Tibial nerve (tissue), 4 donors: ENCODE measurements at regions not wholly inside any gene's neighbourhood (a gene's known extent, or its start where the extent isn't known, plus 50 kb on each side); places are given as distances from the start of the nearest gene placed in this dataset.

Experiments used
- DNase-seq, 2 donors: peaks; one replicate each; pipeline ENCODE4 v3.0.0-alpha.2; 2019; ENCODE audit warnings: low spot score in 2 of 2
- H3K27ac ChIP-seq, 4 donors: fragments of 200-600 bp; sonication (generic) in 3 of 4; one replicate each; pipeline ENCODE4 v1.5.1; 2017 to 2019; ENCODE audit warnings: mild to moderate bottlenecking in 1 of 4
- H3K27me3 ChIP-seq, 2 donors: fragments of 200-600 bp; sonication (generic) in 1 of 2; one replicate each; pipeline versions ENCODE4 v1.5.1 to v1.6.0; 2017 to 2019
- H3K36me3 ChIP-seq, 3 donors: fragments of 200-600 bp; sonication (generic); one replicate each; pipeline ENCODE4 v1.5.1; 2018 to 2019
- H3K4me1 ChIP-seq, 4 donors: fragments of 200-600 bp; sonication (generic) in 3 of 4; one replicate each; pipeline ENCODE4 v1.5.1; 2017 to 2019
- H3K4me3 ChIP-seq, 4 donors: fragments of 200-600 bp; sonication (generic) in 3 of 4; one replicate each; pipeline ENCODE4 v1.5.1; 2017 to 2019; ENCODE audit warnings: mild to moderate bottlenecking in 1 of 4, moderate library complexity in 1 of 4
- H3K9me3 ChIP-seq, 4 donors: fragments of 200-600 bp; sonication (generic) in 3 of 4; one replicate each; pipeline ENCODE4 v1.5.1; 2017 to 2019
- EP300 ChIP-seq, 2 donors: sonication (generic); formaldehyde crosslinking; IDR thresholded peaks; one replicate each; pipeline ENCODE4 v1.6.1; 2017; ENCODE audit warnings: antibody characterized with exemption in 2 of 2, mild to moderate bottlenecking in 1 of 2
- POLR2A ChIP-seq, 2 donors: fragments of 450-650 bp; IDR thresholded peaks; one replicate each; pipeline ENCODE4 v1.6.1; 2017; ENCODE audit warnings: antibody characterized with exemption in 2 of 2, mild to moderate bottlenecking in 2 of 2, moderate library complexity in 2 of 2
- WGBS, 2 donors: methylation state at CpG; one replicate each; pipeline ENCODE4 v1.1.5; 2018; 5-methylcytosine and 5-hydroxymethylcytosine counted together
- TF ChIP-seq, protein P1 (sequence below), 5 experiments: fragments of 200-600 bp in 3 of 5; fragments of 450-650 bp in 2 of 5; sonication (generic) in 3 of 5; IDR thresholded peaks; one replicate each; pipeline ENCODE4 v1.5.1; 2016 to 2019; ENCODE audit warnings: antibody characterized with exemption in 5 of 5, mild to moderate bottlenecking in 3 of 5, moderate library complexity in 2 of 5

DNA sequence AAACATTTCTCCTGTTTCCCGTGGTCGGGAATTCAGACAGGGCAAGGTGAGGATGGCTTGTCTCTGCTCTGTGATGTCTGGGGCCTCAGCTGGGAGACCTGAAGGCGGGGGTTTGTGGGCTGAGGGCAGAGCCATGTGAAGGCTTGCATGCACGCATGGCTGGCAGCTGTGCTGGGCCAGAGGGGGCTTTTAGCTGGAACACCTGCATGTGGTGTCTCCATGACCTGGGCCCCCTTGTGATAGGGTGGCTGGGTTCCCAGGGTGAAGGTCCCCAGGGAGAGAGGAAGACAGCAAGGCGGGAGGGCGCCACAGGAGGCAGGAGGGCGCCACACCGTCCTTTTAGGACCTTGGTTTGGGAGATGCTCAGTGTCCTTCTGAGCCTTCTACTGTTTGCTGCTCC, 101.6 kb upstream of the PRR23E start:
- no peaks in the 10 kb centered on the region for H3K27me3 ChIP-seq
- peaks cover 0 to 13% (median 1%) of the 10 kb centered on the region in 4 donors for H3K9me3 ChIP-seq
- H3K4me3 ChIP-seq = no peak overlapping the region
- H3K27ac ChIP-seq = no peak overlapping the region
- peaks cover 0 to 26% (median 0%) of the 10 kb centered on the region in 4 donors for H3K4me1 ChIP-seq
- 88 to 89% methylated on average over 8 of the region's 8 CpGs for WGBS, 2 donors
- DNase-seq = no peak
- H3K36me3 ChIP-seq = no peaks in the 10 kb centered on the region
- no peak for TF ChIP-seq POLR2A (IDR thresholded peaks at IDR 0.05)

DNA sequence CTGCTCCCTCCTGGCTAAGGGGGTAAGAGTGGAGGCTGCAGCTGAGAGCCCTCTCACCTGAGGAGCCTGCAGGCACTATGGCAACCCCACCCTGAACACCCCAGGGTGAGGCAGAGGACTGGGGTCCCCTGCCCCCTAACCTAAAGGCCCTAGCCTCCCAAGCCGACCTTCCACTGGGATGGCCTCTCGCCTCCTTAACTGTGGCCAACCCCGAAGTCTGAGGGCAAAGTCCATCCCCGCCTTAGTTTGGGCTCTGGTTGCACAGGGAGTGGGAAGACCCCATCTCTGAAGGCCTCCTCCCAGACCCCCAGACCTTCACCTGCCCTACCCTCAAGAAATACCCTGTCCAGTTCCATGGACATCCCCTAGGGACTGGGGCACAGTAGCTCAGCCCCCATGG, 100.6 kb upstream of the PRR23E start:
- no peak overlapping the region for H3K27ac ChIP-seq
- TF ChIP-seq POLR2A (IDR thresholded peaks at IDR 0.05) (no peak), EP300 (IDR thresholded peaks at IDR 0.05) (no peak)
- TF ChIP-seq, protein P1, sequence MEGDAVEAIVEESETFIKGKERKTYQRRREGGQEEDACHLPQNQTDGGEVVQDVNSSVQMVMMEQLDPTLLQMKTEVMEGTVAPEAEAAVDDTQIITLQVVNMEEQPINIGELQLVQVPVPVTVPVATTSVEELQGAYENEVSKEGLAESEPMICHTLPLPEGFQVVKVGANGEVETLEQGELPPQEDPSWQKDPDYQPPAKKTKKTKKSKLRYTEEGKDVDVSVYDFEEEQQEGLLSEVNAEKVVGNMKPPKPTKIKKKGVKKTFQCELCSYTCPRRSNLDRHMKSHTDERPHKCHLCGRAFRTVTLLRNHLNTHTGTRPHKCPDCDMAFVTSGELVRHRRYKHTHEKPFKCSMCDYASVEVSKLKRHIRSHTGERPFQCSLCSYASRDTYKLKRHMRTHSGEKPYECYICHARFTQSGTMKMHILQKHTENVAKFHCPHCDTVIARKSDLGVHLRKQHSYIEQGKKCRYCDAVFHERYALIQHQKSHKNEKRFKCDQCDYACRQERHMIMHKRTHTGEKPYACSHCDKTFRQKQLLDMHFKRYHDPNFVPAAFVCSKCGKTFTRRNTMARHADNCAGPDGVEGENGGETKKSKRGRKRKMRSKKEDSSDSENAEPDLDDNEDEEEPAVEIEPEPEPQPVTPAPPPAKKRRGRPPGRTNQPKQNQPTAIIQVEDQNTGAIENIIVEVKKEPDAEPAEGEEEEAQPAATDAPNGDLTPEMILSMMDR (IDR thresholded peaks at IDR 0.05) = no peak
- 87 to 91% methylated on average over 4 of the region's 4 CpGs for WGBS, 2 donors
- H3K36me3 ChIP-seq = no peaks in the 10 kb centered on the region
- H3K27me3 ChIP-seq = no peaks in the 10 kb centered on the region
- no peak for DNase-seq
- H3K9me3 ChIP-seq = peaks cover 0 to 11% (median 1%) of the 10 kb centered on the region in 4 donors
- no peak overlapping the region for H3K4me3 ChIP-seq
- H3K4me1 ChIP-seq = peaks cover 0 to 26% (median 0%) of the 10 kb centered on the region in 4 donors

DNA sequence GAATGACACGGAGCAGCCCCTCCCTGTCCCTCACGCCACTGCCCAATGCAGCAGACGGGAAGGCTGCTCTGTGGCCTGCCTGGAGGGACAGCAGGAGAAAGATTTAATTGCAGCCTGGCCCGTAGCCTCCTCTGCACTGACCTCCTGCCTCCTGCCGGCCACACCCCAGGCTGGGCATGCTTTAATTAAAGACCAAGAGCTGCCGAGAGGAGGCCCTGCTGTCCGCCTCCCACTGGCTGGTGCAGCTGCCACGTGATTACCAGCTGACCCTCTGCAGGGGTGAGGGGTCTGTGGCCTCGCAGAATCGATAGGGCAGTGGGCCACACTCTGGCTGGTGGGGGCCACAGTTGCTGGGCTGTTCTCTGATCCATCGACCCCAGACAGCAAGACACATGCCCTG, 100.2 kb upstream of the PRR23E start:
- no peak for TF ChIP-seq POLR2A (IDR thresholded peaks at IDR 0.05)
- TF ChIP-seq, protein P1 (IDR thresholded peaks at IDR 0.05) = no peak
- TF ChIP-seq EP300 (IDR thresholded peaks at IDR 0.05) = no peak
- 30 to 45% methylated on average over 9 to 11 of the region's 11 CpGs for WGBS, 2 donors
- no peaks in the 10 kb centered on the region for H3K27me3 ChIP-seq
- H3K27ac ChIP-seq = no peak overlapping the region
- H3K4me3 ChIP-seq = no peak overlapping the region
- no peak for DNase-seq
- peaks cover 0 to 26% (median 0%) of the 10 kb centered on the region in 4 donors for H3K4me1 ChIP-seq
- H3K9me3 ChIP-seq = peaks cover 0 to 11% (median 1%) of the 10 kb centered on the region in 4 donors
- H3K36me3 ChIP-seq = no peaks in the 10 kb centered on the region

DNA sequence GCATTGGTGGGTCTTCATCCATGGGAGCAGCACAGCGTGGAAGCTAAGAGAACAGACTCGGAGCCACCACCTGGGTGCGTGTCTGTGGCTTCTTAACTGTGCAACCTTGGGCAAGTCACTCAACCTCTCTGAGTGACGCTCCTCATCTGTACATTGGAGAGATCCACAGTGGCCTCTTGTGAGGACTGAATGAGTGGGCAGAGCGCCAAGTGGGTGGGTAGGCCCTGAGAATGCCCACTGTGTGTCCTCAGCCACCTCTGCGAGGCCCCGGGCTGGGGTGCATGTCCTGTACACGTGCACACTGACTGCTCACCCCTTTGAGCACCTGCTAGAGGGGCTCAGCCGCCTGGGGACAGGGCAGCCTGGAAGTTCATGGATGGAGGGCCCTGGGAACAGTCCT, 99.6 kb upstream of the PRR23E start:
- WGBS, 2 donors = 73 to 79% methylated on average over 9 of the region's 9 CpGs
- H3K4me3 ChIP-seq = no peak overlapping the region
- no peaks in the 10 kb centered on the region for H3K27me3 ChIP-seq
- H3K4me1 ChIP-seq = peaks cover 0 to 26% (median 0%) of the 10 kb centered on the region in 4 donors
- no peaks in the 10 kb centered on the region for H3K36me3 ChIP-seq
- DNase-seq = no peak
- peaks cover 0 to 11% (median 1%) of the 10 kb centered on the region in 4 donors for H3K9me3 ChIP-seq
- TF ChIP-seq EP300 (IDR thresholded peaks at IDR 0.05) (no peak), POLR2A (IDR thresholded peaks at IDR 0.05) (no peak)
- TF ChIP-seq, protein P1 (IDR thresholded peaks at IDR 0.05) = no peak
- no peak overlapping the region for H3K27ac ChIP-seq

DNA sequence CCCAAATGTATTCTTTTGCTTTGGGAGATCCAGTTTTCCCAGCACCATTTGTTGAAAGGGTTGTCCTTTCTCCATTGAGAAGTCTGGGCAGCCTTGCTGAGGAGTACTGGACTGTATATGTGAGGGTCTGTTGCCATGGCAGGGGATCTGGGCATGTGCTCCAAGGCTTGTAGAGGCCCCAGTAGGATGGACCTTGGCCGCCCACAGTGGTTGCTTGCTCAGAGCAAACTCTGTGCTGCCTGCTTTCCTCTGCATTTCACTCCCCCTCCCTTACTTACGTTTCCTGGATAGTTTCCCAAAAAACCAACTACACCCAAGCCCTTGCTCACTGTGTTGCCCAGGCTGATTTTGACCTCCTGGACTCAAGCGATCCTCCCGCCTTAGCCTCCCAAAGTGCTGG, 97.2 kb upstream of the PRR23E start:
- H3K36me3 ChIP-seq = no peaks in the 10 kb centered on the region
- no peak overlapping the region for H3K4me3 ChIP-seq
- peaks cover 0 to 8% (median 0%) of the 10 kb centered on the region in 4 donors for H3K4me1 ChIP-seq
- H3K27ac ChIP-seq = no peak overlapping the region
- no peaks in the 10 kb centered on the region for H3K27me3 ChIP-seq
- H3K9me3 ChIP-seq = peaks cover 0 to 11% (median 1%) of the 10 kb centered on the region in 4 donors
- TF ChIP-seq, protein P1 (IDR thresholded peaks at IDR 0.05) = no peak
- no peak for TF ChIP-seq EP300 (IDR thresholded peaks at IDR 0.05)
- no peak for TF ChIP-seq POLR2A (IDR thresholded peaks at IDR 0.05)
- 87 to 90% methylated on average over 4 of the region's 4 CpGs for WGBS, 2 donors
- no peak for DNase-seq
